Neural cell (in vitro differentiated cells): ENCODE measurements at regions not wholly inside any gene's neighbourhood (a gene's known extent, or its start where the extent isn't known, plus 50 kb on each side); places are given as distances from the start of the nearest gene placed in this dataset.

ENCODE experiments used
- EP300 ChIP-seq: fragments of 450-650 bp; conservative IDR thresholded peaks from 2 replicates; pipeline ENCODE4 v1.6.1; 2014; ENCODE audit warnings: antibody characterized with exemption, mild to moderate bottlenecking, moderate library complexity; ENCODE audit not compliant: poor library complexity, severe bottlenecking
- EZH2 ChIP-seq: fragments of 200-600, 300-800 bp; shearing (Covaris generic), sonication (generic); IDR thresholded peaks from 2 replicates; pipeline ENCODE4 v1.6.1; 2014; ENCODE audit warnings: antibody characterized with exemption, low read length, borderline replicate concordance, mild to moderate bottlenecking; ENCODE audit not compliant: insufficient read depth, poor library complexity, severe bottlenecking
- POLR2AphosphoS5 ChIP-seq: IDR thresholded peaks from 2 replicates; pipeline ENCODE4 v1.6.1; 2012
- RAD21 ChIP-seq: fragments of 450-650 bp; conservative IDR thresholded peaks from 2 replicates; pipeline ENCODE4 v1.6.1; 2014; ENCODE audit warnings: antibody characterized with exemption, mild to moderate bottlenecking, moderate library complexity
- TF ChIP-seq, protein P1 (sequence below): IDR thresholded peaks from 2 replicates; pipeline ENCODE4 v1.6.1; 2012; ENCODE audit warnings: borderline replicate concordance
- TF ChIP-seq, protein P2 (sequence below): fragments of 450-650 bp; IDR thresholded peaks from 2 replicates; pipeline ENCODE4 v1.5.1; 2014; ENCODE audit warnings: antibody characterized with exemption, mild to moderate bottlenecking, moderate library complexity; ENCODE audit not compliant: poor library complexity, severe bottlenecking

DNA sequence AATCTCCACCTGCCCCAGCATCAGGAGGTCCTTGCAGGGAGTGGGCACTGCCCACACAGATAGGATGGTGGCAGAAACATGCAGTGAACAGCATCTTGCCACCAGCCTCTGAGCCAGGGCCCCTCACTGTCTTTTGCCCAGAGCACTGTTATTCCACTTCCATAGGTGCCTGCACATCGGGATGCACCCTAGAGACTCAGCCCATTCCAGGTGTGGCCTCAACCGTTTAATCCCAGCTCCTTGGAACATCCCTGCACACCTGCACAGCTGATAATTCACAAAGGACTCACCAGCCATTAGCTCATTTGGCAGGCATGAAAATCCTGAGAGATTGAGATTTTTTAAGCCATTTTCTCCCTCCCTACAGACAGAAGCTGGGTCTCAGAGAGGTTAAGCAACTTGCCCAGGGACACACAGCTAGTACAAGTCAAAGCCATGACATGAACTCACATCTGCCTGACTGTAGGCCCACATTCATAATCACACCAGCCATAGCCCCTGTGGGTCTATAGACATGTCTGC, 116.3 kb downstream of the EFNB1 start:
- TF ChIP-seq, protein P1, sequence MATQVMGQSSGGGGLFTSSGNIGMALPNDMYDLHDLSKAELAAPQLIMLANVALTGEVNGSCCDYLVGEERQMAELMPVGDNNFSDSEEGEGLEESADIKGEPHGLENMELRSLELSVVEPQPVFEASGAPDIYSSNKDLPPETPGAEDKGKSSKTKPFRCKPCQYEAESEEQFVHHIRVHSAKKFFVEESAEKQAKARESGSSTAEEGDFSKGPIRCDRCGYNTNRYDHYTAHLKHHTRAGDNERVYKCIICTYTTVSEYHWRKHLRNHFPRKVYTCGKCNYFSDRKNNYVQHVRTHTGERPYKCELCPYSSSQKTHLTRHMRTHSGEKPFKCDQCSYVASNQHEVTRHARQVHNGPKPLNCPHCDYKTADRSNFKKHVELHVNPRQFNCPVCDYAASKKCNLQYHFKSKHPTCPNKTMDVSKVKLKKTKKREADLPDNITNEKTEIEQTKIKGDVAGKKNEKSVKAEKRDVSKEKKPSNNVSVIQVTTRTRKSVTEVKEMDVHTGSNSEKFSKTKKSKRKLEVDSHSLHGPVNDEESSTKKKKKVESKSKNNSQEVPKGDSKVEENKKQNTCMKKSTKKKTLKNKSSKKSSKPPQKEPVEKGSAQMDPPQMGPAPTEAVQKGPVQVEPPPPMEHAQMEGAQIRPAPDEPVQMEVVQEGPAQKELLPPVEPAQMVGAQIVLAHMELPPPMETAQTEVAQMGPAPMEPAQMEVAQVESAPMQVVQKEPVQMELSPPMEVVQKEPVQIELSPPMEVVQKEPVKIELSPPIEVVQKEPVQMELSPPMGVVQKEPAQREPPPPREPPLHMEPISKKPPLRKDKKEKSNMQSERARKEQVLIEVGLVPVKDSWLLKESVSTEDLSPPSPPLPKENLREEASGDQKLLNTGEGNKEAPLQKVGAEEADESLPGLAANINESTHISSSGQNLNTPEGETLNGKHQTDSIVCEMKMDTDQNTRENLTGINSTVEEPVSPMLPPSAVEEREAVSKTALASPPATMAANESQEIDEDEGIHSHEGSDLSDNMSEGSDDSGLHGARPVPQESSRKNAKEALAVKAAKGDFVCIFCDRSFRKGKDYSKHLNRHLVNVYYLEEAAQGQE = no peak
- no peak for TF ChIP-seq EZH2
- TF ChIP-seq, protein P2, sequence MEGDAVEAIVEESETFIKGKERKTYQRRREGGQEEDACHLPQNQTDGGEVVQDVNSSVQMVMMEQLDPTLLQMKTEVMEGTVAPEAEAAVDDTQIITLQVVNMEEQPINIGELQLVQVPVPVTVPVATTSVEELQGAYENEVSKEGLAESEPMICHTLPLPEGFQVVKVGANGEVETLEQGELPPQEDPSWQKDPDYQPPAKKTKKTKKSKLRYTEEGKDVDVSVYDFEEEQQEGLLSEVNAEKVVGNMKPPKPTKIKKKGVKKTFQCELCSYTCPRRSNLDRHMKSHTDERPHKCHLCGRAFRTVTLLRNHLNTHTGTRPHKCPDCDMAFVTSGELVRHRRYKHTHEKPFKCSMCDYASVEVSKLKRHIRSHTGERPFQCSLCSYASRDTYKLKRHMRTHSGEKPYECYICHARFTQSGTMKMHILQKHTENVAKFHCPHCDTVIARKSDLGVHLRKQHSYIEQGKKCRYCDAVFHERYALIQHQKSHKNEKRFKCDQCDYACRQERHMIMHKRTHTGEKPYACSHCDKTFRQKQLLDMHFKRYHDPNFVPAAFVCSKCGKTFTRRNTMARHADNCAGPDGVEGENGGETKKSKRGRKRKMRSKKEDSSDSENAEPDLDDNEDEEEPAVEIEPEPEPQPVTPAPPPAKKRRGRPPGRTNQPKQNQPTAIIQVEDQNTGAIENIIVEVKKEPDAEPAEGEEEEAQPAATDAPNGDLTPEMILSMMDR = no peak
- no peak for TF ChIP-seq POLR2AphosphoS5
- no peak for TF ChIP-seq EP300
- no peak for TF ChIP-seq RAD21
